Astrocyte of the spinal cord (primary cell): ENCODE measurements at regions not wholly inside any gene's neighbourhood (a gene's known extent, or its start where the extent isn't known, plus 50 kb on each side); places are given as distances from the start of the nearest gene placed in this dataset.

Experiments
- DNase-seq: peaks from one replicate; pipeline ENCODE4 v3.0.0; 2011; ENCODE audit warnings: low read depth, low spot score
- H3K4me3 ChIP-seq: 2 replicates; pipeline ENCODE4 v1.5.1; 2011; ENCODE audit warnings: low read depth, mild to moderate bottlenecking, low read length, moderate library complexity
- CTCF ChIP-seq: IDR thresholded peaks from 2 replicates; pipeline ENCODE4 v1.5.1; 2012; ENCODE audit warnings: low read depth, mild to moderate bottlenecking, low read length, inconsistent platforms
- in situ Hi-C: cut with HindIII; loops from 2 replicates; pipeline ENCODE4 v1.10.0; 2017; ENCODE audit warnings: low sequenced_read_pairs

DNA sequence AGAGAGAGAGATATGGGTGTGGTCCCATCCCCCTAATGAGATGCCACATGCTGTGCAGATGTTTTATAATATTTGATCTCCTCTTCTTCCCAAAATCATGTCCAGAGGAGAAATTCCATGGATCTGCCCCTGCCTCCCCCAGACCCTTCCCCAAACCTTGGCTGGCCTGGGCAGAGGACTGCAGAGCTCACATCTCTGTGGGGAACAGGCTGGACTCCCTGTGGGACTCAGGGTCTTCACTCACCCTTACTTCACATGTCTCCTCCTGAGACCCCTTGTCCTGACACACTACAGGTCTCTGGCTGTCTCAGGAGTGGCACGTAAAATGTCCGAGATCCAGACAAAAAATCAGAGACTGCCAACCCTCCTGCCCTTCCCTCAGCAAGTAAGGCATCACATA is 76.0 kb upstream of the CAPRIN2 start:
- DNase-seq, result no peak
- no peak for TF ChIP-seq CTCF
- no peak overlapping the region for H3K4me3 ChIP-seq
- in situ Hi-C loops, result no loop called here

- in situ Hi-C loops, result no loop called here
- no peak for DNase-seq
- H3K4me3 ChIP-seq, result no peak overlapping the region
- TF ChIP-seq CTCF, result no peak
Observed at GRCh38 chr12:30829876-30830275, 75.1 kb upstream of the CAPRIN2 start.

DNA sequence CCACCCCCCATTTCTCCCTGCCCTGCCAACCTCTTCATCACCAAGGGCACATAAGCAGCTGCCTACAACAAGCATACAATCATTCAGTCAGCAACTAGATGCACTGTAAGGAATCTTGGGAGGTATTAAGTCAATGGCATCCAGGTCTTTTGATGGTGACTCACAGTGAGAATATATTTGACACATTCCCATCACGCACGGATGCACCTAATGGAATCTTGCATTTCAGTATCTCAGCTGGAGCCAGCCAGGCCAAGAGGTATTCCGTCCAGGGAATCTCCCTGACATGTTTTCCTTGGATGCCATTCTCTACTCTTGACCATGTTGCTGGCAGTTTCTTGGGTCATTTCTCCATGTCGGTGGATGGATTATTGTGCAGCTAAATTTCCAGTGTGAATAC is 73.9 kb upstream of the CAPRIN2 start:
- DNase-seq, result no peak
- no peak overlapping the region for H3K4me3 ChIP-seq
- no peak for TF ChIP-seq CTCF
- in situ Hi-C loops, result no loop called here

GRCh38 chr12:30827101-30828066 is 72.6 kb upstream of the CAPRIN2 start:
- TF ChIP-seq CTCF, result no peak
- in situ Hi-C loops, result no loop called here
- DNase-seq, result no peak
- no peak overlapping the region for H3K4me3 ChIP-seq

- no peak overlapping the region for H3K4me3 ChIP-seq
- no peak for DNase-seq
- in situ Hi-C loops, result no loop called here
- TF ChIP-seq CTCF, result no peak
Observed at GRCh38 chr12:30826276-30826675, 71.5 kb upstream of the CAPRIN2 start.

DNA sequence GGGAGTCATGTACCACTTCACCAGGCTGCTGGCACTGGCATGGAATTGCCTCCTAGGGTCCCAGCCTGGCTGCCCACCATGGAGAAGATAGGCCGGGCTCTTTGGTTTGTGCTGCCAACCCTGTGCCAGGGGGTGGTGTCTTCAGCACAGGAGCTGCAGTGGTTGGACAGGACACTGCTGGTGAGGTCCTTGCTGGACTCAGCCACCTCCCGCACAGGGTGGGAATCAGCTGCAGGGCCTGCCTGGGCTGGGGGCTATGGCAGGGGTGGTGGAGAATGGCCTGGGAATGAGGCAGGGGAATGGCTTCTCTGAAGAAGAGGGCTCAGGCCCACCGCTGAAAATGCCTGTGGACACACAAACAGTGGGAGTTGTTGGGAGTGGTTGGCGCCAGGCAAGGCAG is 70.6 kb upstream of the CAPRIN2 start:
- H3K4me3 ChIP-seq, result no peak overlapping the region
- in situ Hi-C loops, result no loop called here
- no peak for TF ChIP-seq CTCF
- no peak for DNase-seq
